ENCODE measurements at regions not wholly inside any gene's neighbourhood (a gene's known extent, or its start where the extent isn't known, plus 50 kb on each side); places are given as distances from the start of the nearest gene placed in this dataset.

GRCh38 chr18:45286431-45286830 lies 328.8 kb upstream of the SLC14A2 start:
- TF ChIP-seq ZBTB8A (tag by site-specific recombination; IDR thresholded peaks at IDR 0.05) (no peak), REST (tag by site-specific recombination; IDR thresholded peaks at IDR 0.05) (no peak), ZNF211 (tag by site-specific recombination; IDR thresholded peaks at IDR 0.05; ENCODE audit: low read depth) (no peak), ZNF274 (IDR thresholded peaks at IDR 0.05; ENCODE audit: low read length) (no peak), ZNF274 (tag by site-specific recombination; IDR thresholded peaks at IDR 0.05; ENCODE audit: borderline replicate concordance) (no peak), TCF7L2 (IDR thresholded peaks at IDR 0.05; ENCODE audit: borderline replicate concordance, low read depth, low read length) (no peak), ZBTB11 (tag by site-specific recombination; conservative IDR thresholded peaks at IDR 0.05; ENCODE audit: low read depth) (no peak), ZNF610 (tag by site-specific recombination; IDR thresholded peaks at IDR 0.05; ENCODE audit: borderline replicate concordance) (no peak), ZSCAN5A (tag by site-specific recombination; IDR thresholded peaks at IDR 0.05) (no peak), CTCF (tag by site-specific recombination; IDR thresholded peaks at IDR 0.05) (no peak), KLF10 (tag by site-specific recombination; IDR thresholded peaks at IDR 0.05) (no peak), ZFP69B (tag by site-specific recombination; IDR thresholded peaks at IDR 0.05) (no peak), ZNF280C (tag by site-specific recombination; IDR thresholded peaks at IDR 0.05) (no peak)

Data from HEK293 (cell line).